Fibroblast of lung (primary cell): ENCODE measurements at regions not wholly inside any gene's neighbourhood (a gene's known extent, or its start where the extent isn't known, plus 50 kb on each side); places are given as distances from the start of the nearest gene placed in this dataset.

Experiments
- DNase-seq, 2 donors: peaks; one replicate each; pipeline versions ENCODE4 v3.0.0 to v3.0.0-alpha.2; 2010; ENCODE audit warnings: low read depth in 2 of 2
- H2AFZ ChIP-seq: 2 replicates; pipeline ENCODE4 v1.5.1; 2012; ENCODE audit warnings: low read length, control low read depth, inconsistent platforms
- H3K27ac ChIP-seq: 2 replicates; pipeline ENCODE4 v1.5.1; 2011; ENCODE audit warnings: low read length, control low read depth; ENCODE audit not compliant: insufficient read depth
- H3K27me3 ChIP-seq: 2 replicates; pipeline ENCODE4 v1.5.1; 2011; ENCODE audit warnings: mild to moderate bottlenecking, low read length; ENCODE audit not compliant: control insufficient read depth, insufficient read depth
- H3K36me3 ChIP-seq: 2 replicates; pipeline ENCODE4 v1.5.1; 2011; ENCODE audit warnings: low read length; ENCODE audit not compliant: control insufficient read depth, insufficient read depth
- H3K4me1 ChIP-seq: 2 replicates; pipeline ENCODE4 v1.5.1; 2011; ENCODE audit warnings: low read length; ENCODE audit not compliant: control insufficient read depth, insufficient read depth; ENCODE audit errors: extremely low read depth
- H3K4me2 ChIP-seq: 2 replicates; pipeline ENCODE4 v1.5.1; 2011; ENCODE audit warnings: low read length, control low read depth; ENCODE audit not compliant: insufficient read depth; ENCODE audit errors: extremely low read depth
- H3K4me3 ChIP-seq, 4 experiments: fragments of 200-600 bp in 1 of 4; sonication (generic) in 1 of 4; replicated peaks in 1 of 4; 2 replicates each; pipeline ENCODE4 v1.5.1; 2011 to 2016; ENCODE audit warnings: low read length in 4 of 4, low read depth in 3 of 4, mild to moderate bottlenecking in 3 of 4, control low read depth in 2 of 4, inconsistent platforms in 1 of 4, mixed read lengths in 1 of 4; ENCODE audit not compliant: insufficient read depth in 1 of 4; ENCODE audit errors: control extremely low read depth in 1 of 4
- H3K79me2 ChIP-seq: 2 replicates; pipeline ENCODE4 v1.5.1; 2012; ENCODE audit warnings: mild to moderate bottlenecking, low read length, inconsistent platforms; ENCODE audit not compliant: control insufficient read depth, insufficient read depth
- H3K9ac ChIP-seq: 2 replicates; pipeline ENCODE4 v1.5.1; 2011; ENCODE audit warnings: mild to moderate bottlenecking, low read length, control low read depth; ENCODE audit not compliant: insufficient read depth
- H3K9me3 ChIP-seq: 2 replicates; pipeline ENCODE4 v1.5.1; 2012; ENCODE audit warnings: low read depth, low read length; ENCODE audit not compliant: control insufficient read depth, insufficient read depth
- H4K20me1 ChIP-seq: 2 replicates; pipeline ENCODE4 v1.5.1; 2011; ENCODE audit warnings: low read length; ENCODE audit not compliant: control insufficient read depth, insufficient read depth; ENCODE audit errors: extremely low read depth
- EZH2 ChIP-seq: IDR thresholded peaks from 2 replicates; pipeline ENCODE4 v1.5.1; 2012; ENCODE audit warnings: low read length, control low read depth, mild to moderate bottlenecking; ENCODE audit errors: missing control alignments
- TF ChIP-seq, protein P1 (sequence below), 2 donors: IDR thresholded peaks in 1 of 2; conservative IDR thresholded peaks in 1 of 2; 1 replicate in 1 of 2; 2 replicates in 1 of 2; pipeline ENCODE4 v1.5.1; 2011 to 2012; ENCODE audit warnings: low read length in 2 of 2, control low read depth in 1 of 2, inconsistent platforms in 1 of 2, low read depth in 1 of 2, mild to moderate bottlenecking in 1 of 2

DNA sequence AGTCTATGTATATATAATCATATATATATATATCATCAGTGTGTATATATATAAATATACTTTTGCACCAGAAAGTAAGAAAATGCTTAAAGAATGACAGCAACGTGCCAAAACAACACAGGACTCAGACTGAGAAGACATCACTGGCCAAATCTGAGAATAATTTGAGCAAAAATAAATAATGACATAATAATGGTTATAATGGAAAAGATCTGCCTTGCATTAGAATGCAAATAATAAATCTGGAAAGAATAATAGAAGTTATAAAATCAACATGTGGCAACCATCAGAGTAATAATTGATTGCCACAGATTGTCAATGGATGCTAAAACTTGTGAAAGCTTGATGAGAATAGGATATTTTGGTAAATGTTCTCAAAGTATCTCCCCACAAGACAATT lies 61.5 kb upstream of the PLEKHG7 start:
- H3K9ac ChIP-seq, result no peak overlapping the region
- H3K4me1 ChIP-seq, result no peaks in the 10 kb centered on the region
- H2AFZ ChIP-seq, result no peak overlapping the region
- H3K36me3 ChIP-seq, result no peaks in the 10 kb centered on the region
- H3K79me2 ChIP-seq, result no peaks in the 10 kb centered on the region
- H3K4me3 ChIP-seq, result no peak overlapping the region
- TF ChIP-seq, protein P1, sequence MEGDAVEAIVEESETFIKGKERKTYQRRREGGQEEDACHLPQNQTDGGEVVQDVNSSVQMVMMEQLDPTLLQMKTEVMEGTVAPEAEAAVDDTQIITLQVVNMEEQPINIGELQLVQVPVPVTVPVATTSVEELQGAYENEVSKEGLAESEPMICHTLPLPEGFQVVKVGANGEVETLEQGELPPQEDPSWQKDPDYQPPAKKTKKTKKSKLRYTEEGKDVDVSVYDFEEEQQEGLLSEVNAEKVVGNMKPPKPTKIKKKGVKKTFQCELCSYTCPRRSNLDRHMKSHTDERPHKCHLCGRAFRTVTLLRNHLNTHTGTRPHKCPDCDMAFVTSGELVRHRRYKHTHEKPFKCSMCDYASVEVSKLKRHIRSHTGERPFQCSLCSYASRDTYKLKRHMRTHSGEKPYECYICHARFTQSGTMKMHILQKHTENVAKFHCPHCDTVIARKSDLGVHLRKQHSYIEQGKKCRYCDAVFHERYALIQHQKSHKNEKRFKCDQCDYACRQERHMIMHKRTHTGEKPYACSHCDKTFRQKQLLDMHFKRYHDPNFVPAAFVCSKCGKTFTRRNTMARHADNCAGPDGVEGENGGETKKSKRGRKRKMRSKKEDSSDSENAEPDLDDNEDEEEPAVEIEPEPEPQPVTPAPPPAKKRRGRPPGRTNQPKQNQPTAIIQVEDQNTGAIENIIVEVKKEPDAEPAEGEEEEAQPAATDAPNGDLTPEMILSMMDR (conservative IDR thresholded peaks at IDR 0.05 in 1 of 2, IDR thresholded peaks at IDR 0.05 in 1 of 2; ENCODE audit: low read depth in 1 of 2, low read length in 2 of 2), result no peak
- TF ChIP-seq EZH2, result no peak
- H3K27me3 ChIP-seq, result no peaks in the 10 kb centered on the region
- H3K27ac ChIP-seq, result no peak overlapping the region
- H4K20me1 ChIP-seq, result no peaks in the 10 kb centered on the region
- no peaks in the 10 kb centered on the region for H3K9me3 ChIP-seq
- DNase-seq, result no peak
- no peak overlapping the region for H3K4me2 ChIP-seq

DNA sequence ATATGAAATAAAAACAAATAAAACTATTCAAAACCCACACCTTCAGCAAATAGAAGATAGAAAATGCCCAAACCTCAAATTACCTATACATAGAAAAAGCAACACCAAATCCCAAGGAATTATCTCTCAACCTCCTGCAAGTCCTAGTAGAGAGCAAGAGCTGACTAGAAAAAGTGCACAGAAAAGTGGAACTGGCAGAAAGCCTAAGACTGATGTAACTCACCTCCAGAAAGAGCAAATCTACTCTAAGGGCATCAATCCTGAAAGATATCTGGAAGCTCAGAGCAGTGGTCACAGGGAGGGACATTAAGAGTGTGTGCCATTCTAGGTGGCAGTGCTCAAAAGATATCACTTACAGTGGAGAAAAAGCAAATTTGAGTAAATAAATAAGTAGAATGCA lies 62.1 kb upstream of the PLEKHG7 start:
- no peaks in the 10 kb centered on the region for H4K20me1 ChIP-seq
- no peaks in the 10 kb centered on the region for H3K36me3 ChIP-seq
- H3K4me1 ChIP-seq, result no peaks in the 10 kb centered on the region
- H3K4me3 ChIP-seq, result no peak overlapping the region
- no peaks in the 10 kb centered on the region for H3K79me2 ChIP-seq
- DNase-seq, result peak in 1 of 2 donors; percentile 56
- H3K9me3 ChIP-seq, result no peaks in the 10 kb centered on the region
- H2AFZ ChIP-seq, result no peak overlapping the region
- no peak overlapping the region for H3K9ac ChIP-seq
- no peaks in the 10 kb centered on the region for H3K27me3 ChIP-seq
- H3K4me2 ChIP-seq, result no peak overlapping the region
- TF ChIP-seq EZH2, result no peak
- TF ChIP-seq, protein P1 (conservative IDR thresholded peaks at IDR 0.05 in 1 of 2, IDR thresholded peaks at IDR 0.05 in 1 of 2; ENCODE audit: low read depth in 1 of 2, low read length in 2 of 2), result no peak
- H3K27ac ChIP-seq, result no peak overlapping the region

DNA sequence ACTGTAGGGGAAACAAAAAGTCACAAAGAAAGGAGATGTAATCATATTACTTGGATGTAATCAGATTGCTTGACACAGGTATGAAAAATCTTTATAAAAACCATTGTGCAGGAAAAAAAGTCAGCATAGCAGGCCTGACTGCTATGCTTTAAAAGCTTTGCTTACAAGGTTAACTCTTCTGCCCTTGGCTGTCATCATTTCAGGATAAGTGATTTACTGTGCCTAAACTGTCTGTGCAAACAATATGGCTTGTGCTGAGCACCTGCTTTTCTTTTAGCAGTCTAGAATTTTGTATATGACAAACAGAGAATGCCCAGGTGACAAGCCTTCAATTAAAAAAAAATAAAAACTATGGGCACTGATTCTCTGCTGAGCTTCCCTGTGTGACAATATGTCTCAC lies 63.8 kb upstream of the PLEKHG7 start:
- Histone ChIP-seq H3K4me1 (no peaks in the 10 kb centered on the region), H3K27ac (no peak overlapping the region), H3K79me2 (no peaks in the 10 kb centered on the region), H3K9ac (no peak overlapping the region), H3K4me3 (no peak overlapping the region), H3K27me3 (no peaks in the 10 kb centered on the region), H3K36me3 (no peaks in the 10 kb centered on the region), H3K4me2 (no peak overlapping the region), H4K20me1 (no peaks in the 10 kb centered on the region), H2AFZ (no peak overlapping the region), H3K9me3 (no peaks in the 10 kb centered on the region)
- TF ChIP-seq, protein P1 (conservative IDR thresholded peaks at IDR 0.05 in 1 of 2, IDR thresholded peaks at IDR 0.05 in 1 of 2; ENCODE audit: low read depth in 1 of 2, low read length in 2 of 2), result no peak
- no peak for TF ChIP-seq EZH2
- no peak for DNase-seq
